GM23338 (cell line): ENCODE measurements at regions not wholly inside any gene's neighbourhood (a gene's known extent, or its start where the extent isn't known, plus 50 kb on each side); places are given as distances from the start of the nearest gene placed in this dataset.

ENCODE experiments used
- CREB1 ChIP-seq: fragments of 250-450 bp; sonication (Bioruptor Pico); IDR thresholded peaks from 2 replicates; pipeline ENCODE4 v1.5.0; 2020; ENCODE audit warnings: low read depth, mild to moderate bottlenecking, moderate library complexity
- CTCF ChIP-seq, 2 experiments: fragments of 200-600 bp in 1 of 2; sonication (generic) in 1 of 2; conservative IDR thresholded peaks; 2 replicates each; pipeline versions ENCODE4 v1.5.1 to v1.6.1; 2016 to 2017; ENCODE audit warnings: antibody characterized with exemption in 2 of 2, low read depth in 2 of 2, mild to moderate bottlenecking in 2 of 2, moderate library complexity in 1 of 2
- EZH2 ChIP-seq: fragments of 200-600 bp; sonication (generic); IDR thresholded peaks from one replicate; pipeline ENCODE4 v1.8.0; 2017; ENCODE audit warnings: antibody characterized with exemption, mild to moderate bottlenecking, low read depth; ENCODE audit not compliant: unreplicated experiment
- EZH2phosphoT487 ChIP-seq: fragments of 200-600 bp; sonication (generic); IDR thresholded peaks from one replicate; pipeline ENCODE4 v1.8.1; 2018; ENCODE audit warnings: antibody characterized with exemption; ENCODE audit not compliant: unreplicated experiment
- JUNB ChIP-seq: IDR thresholded peaks from one replicate; pipeline ENCODE4 v1.6.1; 2016; ENCODE audit warnings: antibody characterized with exemption; ENCODE audit not compliant: unreplicated experiment
- NANOG ChIP-seq: IDR thresholded peaks from 2 replicates; pipeline ENCODE4 v1.6.1; 2016; ENCODE audit warnings: antibody characterized with exemption, borderline replicate concordance
- POLR2AphosphoS5 ChIP-seq: IDR thresholded peaks from 2 replicates; pipeline ENCODE4 v1.6.1; 2016; ENCODE audit warnings: antibody characterized with exemption, low read depth
- REST ChIP-seq: IDR thresholded peaks from one replicate; pipeline ENCODE4 v1.6.1; 2018; ENCODE audit warnings: antibody characterized with exemption; ENCODE audit not compliant: unreplicated experiment
- STAT1 ChIP-seq: IDR thresholded peaks from one replicate; pipeline ENCODE4 v1.6.1; 2016; ENCODE audit warnings: antibody characterized with exemption; ENCODE audit not compliant: unreplicated experiment
- ZNF114 ChIP-seq: fragments of 250-450 bp; sonication (Bioruptor Pico); IDR thresholded peaks from 2 replicates; pipeline ENCODE4 v1.5.0; 2020; ENCODE audit warnings: mild to moderate bottlenecking, moderate library complexity
- ZNF331 ChIP-seq: fragments of 250-450 bp; sonication (Bioruptor Pico); IDR thresholded peaks from 2 replicates; pipeline ENCODE4 v1.5.0; 2020; ENCODE audit warnings: low read depth, mild to moderate bottlenecking, moderate library complexity
- TF ChIP-seq, protein P1 (sequence below): IDR thresholded peaks from 2 replicates; pipeline ENCODE4 v1.6.1; 2016; ENCODE audit warnings: antibody characterized with exemption

DNA sequence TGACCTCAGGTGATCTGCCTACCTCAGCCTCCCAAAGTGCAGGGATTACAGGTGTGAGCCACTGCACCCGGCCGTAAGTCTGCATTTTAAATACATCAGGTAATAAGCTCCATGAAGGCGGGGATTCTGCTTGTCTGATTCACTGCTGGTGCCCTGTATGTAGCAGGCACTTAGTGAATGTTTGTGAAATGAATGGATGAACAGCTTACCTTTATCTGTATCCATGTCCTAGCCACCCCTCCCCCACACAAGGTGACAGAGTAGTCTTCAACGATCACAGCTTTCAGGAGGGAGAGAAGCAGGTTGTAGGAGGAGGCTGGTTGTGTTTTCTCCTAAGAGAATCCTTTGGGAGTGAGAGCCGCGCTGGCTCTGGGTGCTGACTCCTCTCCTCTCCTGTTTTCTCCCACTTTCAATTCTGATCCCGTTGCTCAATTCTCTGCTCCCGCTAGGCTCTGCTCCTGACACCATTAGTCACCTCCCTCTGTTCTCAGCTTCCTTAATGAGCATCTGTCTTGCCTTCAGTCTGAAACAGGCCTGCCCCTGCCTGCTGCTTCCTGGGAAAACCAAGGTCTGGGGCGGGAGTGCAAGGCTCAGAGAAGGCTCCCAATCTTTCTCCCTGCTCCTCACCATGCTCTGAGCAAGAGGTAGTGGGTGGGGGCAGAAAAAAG lies 88.8 kb upstream of the CTNNA1 start:
- TF ChIP-seq CTCF (conservative IDR thresholded peaks at IDR 0.05; ENCODE audit: low read depth in 2 of 2), result no peak
- TF ChIP-seq POLR2AphosphoS5, result no peak
- TF ChIP-seq EZH2phosphoT487, result no peak
- no peak for TF ChIP-seq REST
- no peak for TF ChIP-seq ZNF114 (CRISPR knock-in tag)
- TF ChIP-seq ZNF331 (CRISPR knock-in tag), result no peak
- no peak for TF ChIP-seq CREB1
- TF ChIP-seq JUNB, result no peak
- TF ChIP-seq EZH2, result no peak
- no peak for TF ChIP-seq NANOG
- TF ChIP-seq, protein P1, sequence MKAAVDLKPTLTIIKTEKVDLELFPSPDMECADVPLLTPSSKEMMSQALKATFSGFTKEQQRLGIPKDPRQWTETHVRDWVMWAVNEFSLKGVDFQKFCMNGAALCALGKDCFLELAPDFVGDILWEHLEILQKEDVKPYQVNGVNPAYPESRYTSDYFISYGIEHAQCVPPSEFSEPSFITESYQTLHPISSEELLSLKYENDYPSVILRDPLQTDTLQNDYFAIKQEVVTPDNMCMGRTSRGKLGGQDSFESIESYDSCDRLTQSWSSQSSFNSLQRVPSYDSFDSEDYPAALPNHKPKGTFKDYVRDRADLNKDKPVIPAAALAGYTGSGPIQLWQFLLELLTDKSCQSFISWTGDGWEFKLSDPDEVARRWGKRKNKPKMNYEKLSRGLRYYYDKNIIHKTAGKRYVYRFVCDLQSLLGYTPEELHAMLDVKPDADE, result no peak
- no peak for TF ChIP-seq STAT1
